Mesodermal cell (in vitro differentiated cells): ENCODE measurements at regions not wholly inside any gene's neighbourhood (a gene's known extent, or its start where the extent isn't known, plus 50 kb on each side); places are given as distances from the start of the nearest gene placed in this dataset.

Source experiments
- H3K27ac ChIP-seq: 2 replicates; pipeline ENCODE4 v1.7.0; 2013; ENCODE audit warnings: mild to moderate bottlenecking, low read depth, low read length, moderate library complexity; ENCODE audit not compliant: severe bottlenecking
- H3K36me3 ChIP-seq: 2 replicates; pipeline ENCODE4 v1.7.1; 2013; ENCODE audit warnings: mild to moderate bottlenecking, low read length, moderate library complexity; ENCODE audit not compliant: control insufficient read depth, insufficient read depth
- H3K4me1 ChIP-seq: one replicate; pipeline ENCODE4 v1.7.1; 2013; ENCODE audit warnings: mild to moderate bottlenecking, low read length; ENCODE audit not compliant: insufficient read depth, control insufficient read depth, poor library complexity, severe bottlenecking
- H3K4me3 ChIP-seq: 2 replicates; pipeline ENCODE4 v1.7.0; 2013; ENCODE audit warnings: low read length, control low read depth, mild to moderate bottlenecking; ENCODE audit not compliant: insufficient read depth, poor library complexity, severe bottlenecking; ENCODE audit errors: extremely low read depth
- H3K9me3 ChIP-seq: 2 replicates; pipeline ENCODE4 v1.7.1; 2013; ENCODE audit warnings: mild to moderate bottlenecking, low read length, moderate library complexity; ENCODE audit not compliant: control insufficient read depth
- WGBS, 2 experiments: methylation state at CpG; one replicate each; pipeline ENCODE4 v1.1.5; 2013; ENCODE audit warnings: missing lambda C conversion rate in 2 of 2; ENCODE audit not compliant: insufficient coverage in 2 of 2; 5-methylcytosine and 5-hydroxymethylcytosine counted together

GRCh38 chr14:32254952-32255679 lies 52.0 kb upstream of the RNU6-8 start:
- no peaks in the 10 kb centered on the region for H3K36me3 ChIP-seq
- H3K4me1 ChIP-seq = peaks cover 30% of the 10 kb centered on the region
- peak overlapping the region; percentile 76 for H3K27ac ChIP-seq
- no peak overlapping the region for H3K4me3 ChIP-seq
- WGBS, 2 experiments = 63 to 67% methylated on average over 3 to 8 of the region's 9 CpGs
- H3K9me3 ChIP-seq = no peaks in the 10 kb centered on the region

GRCh38 chr14:32255789-32256188 lies 52.7 kb upstream of the RNU6-8 start:
- Histone ChIP-seq H3K27ac (no peak overlapping the region), H3K4me3 (no peak overlapping the region), H3K36me3 (no peaks in the 10 kb centered on the region), H3K4me1 (peaks cover 33% of the 10 kb centered on the region), H3K9me3 (no peaks in the 10 kb centered on the region)

- H3K36me3 ChIP-seq = no peaks in the 10 kb centered on the region
- no peak overlapping the region for H3K27ac ChIP-seq
- 88 to 100% methylated on average over 1 of the region's 1 CpG for WGBS, 2 experiments
- no peak overlapping the region for H3K4me3 ChIP-seq
- no peaks in the 10 kb centered on the region for H3K9me3 ChIP-seq
- peaks cover 33% of the 10 kb centered on the region for H3K4me1 ChIP-seq
These were observed 53.5 kb upstream of the RNU6-8 start for GRCh38 chr14:32256576-32256975.

- peaks cover 12% of the 10 kb centered on the region for H3K9me3 ChIP-seq
- H3K4me3 ChIP-seq = no peak overlapping the region
- peaks cover 29% of the 10 kb centered on the region for H3K4me1 ChIP-seq
- H3K36me3 ChIP-seq = no peaks in the 10 kb centered on the region
- H3K27ac ChIP-seq = peak overlapping the region; percentile 80
- WGBS, 2 experiments = 78 to 90% methylated on average over 3 of the region's 3 CpGs
These were observed 55.4 kb upstream of the RNU6-8 start for GRCh38 chr14:32258336-32258993.

- Histone ChIP-seq H3K27ac (peak overlapping the region; percentile 80), H3K9me3 (peaks cover 18% of the 10 kb centered on the region), H3K36me3 (no peaks in the 10 kb centered on the region), H3K4me1 (peaks cover 29% of the 10 kb centered on the region), H3K4me3 (no peak overlapping the region)
These were observed 56.4 kb upstream of the RNU6-8 start for GRCh38 chr14:32259368-32260013.

GRCh38 chr14:32263939-32264567 lies 61.0 kb upstream of the RNU6-8 start:
- no peak overlapping the region for H3K27ac ChIP-seq
- no peak overlapping the region for H3K4me3 ChIP-seq
- H3K4me1 ChIP-seq = peaks cover 15% of the 10 kb centered on the region
- peaks cover 18% of the 10 kb centered on the region for H3K9me3 ChIP-seq
- H3K36me3 ChIP-seq = no peaks in the 10 kb centered on the region
- WGBS, 2 experiments = no CpG with 5 or more reads among the region's 1 CpG

GRCh38 chr14:32265584-32265983 lies 62.5 kb upstream of the RNU6-8 start:
- H3K4me1 ChIP-seq = peaks cover 3% of the 10 kb centered on the region

GRCh38 chr14:32277998-32278397 lies 51.1 kb upstream of the AKAP6 start:
- WGBS, 2 experiments = 100% methylated on average over 1 of the region's 3 CpGs; no CpG with 5 or more reads in 1 of the 2 experiments
- Histone ChIP-seq H3K27ac (no peak overlapping the region), H3K4me1 (no peaks in the 10 kb centered on the region), H3K36me3 (no peaks in the 10 kb centered on the region), H3K9me3 (peaks cover 3% of the 10 kb centered on the region), H3K4me3 (no peak overlapping the region)

More at GRCh38 chr14:32265584-32265983, 62.5 kb upstream of the RNU6-8 start:
- WGBS, 2 experiments = 80% methylated on average over 1 of the region's 2 CpGs; no CpG with 5 or more reads in 1 of the 2 experiments
- Histone ChIP-seq H3K27ac (no peak overlapping the region), H3K9me3 (peaks cover 18% of the 10 kb centered on the region), H3K36me3 (no peaks in the 10 kb centered on the region), H3K4me3 (no peak overlapping the region)
